Keratinocyte (primary cell): ENCODE measurements at regions not wholly inside any gene's neighbourhood (a gene's known extent, or its start where the extent isn't known, plus 50 kb on each side); places are given as distances from the start of the nearest gene placed in this dataset.

Experiments used
- DNase-seq: peaks from one replicate; pipeline ENCODE4 v3.0.0-alpha.2; 2011; ENCODE audit warnings: low read depth, missing footprints, low spot score
- FAIRE-seq: peaks from 2 replicates; lab custom pipeline; 2011; peaks lifted over from hg19 to GRCh38; lab: Jason Lieb, UNC
- H2AFZ ChIP-seq: 2 replicates; pipeline ENCODE4 v1.6.0; 2012; ENCODE audit warnings: low read length, control low read depth, inconsistent platforms; ENCODE audit not compliant: control insufficient read depth
- H3K27ac ChIP-seq: 2 replicates; pipeline ENCODE4 v1.5.1; 2011; ENCODE audit warnings: low read length; ENCODE audit not compliant: control insufficient read depth, insufficient read depth
- H3K27me3 ChIP-seq: 3 replicates; pipeline ENCODE4 v1.6.0; 2011; ENCODE audit warnings: low read length; ENCODE audit not compliant: control insufficient read depth, insufficient read depth; ENCODE audit errors: extremely low read depth
- H3K36me3 ChIP-seq, 2 experiments: 2 replicates in 1 of 2; 3 replicates in 1 of 2; pipeline ENCODE4 v1.5.1; 2011; ENCODE audit warnings: low read length in 2 of 2, mild to moderate bottlenecking in 1 of 2; ENCODE audit not compliant: control insufficient read depth in 2 of 2, insufficient read depth in 2 of 2; ENCODE audit errors: extremely low read depth in 1 of 2
- H3K4me1 ChIP-seq: 3 replicates; pipeline ENCODE4 v1.5.1; 2011; ENCODE audit warnings: low read length; ENCODE audit not compliant: control insufficient read depth, insufficient read depth; ENCODE audit errors: extremely low read depth
- H3K4me2 ChIP-seq: 3 replicates; pipeline ENCODE4 v1.6.0; 2011; ENCODE audit warnings: low read depth, low read length; ENCODE audit not compliant: control insufficient read depth, insufficient read depth; ENCODE audit errors: extremely low read depth
- H3K4me3 ChIP-seq, 3 experiments: fragments of 200-600 bp in 1 of 3; sonication (generic) in 1 of 3; 2 replicates in 2 of 3; 3 replicates in 1 of 3; pipeline ENCODE4 v1.5.1; 2011 to 2016; ENCODE audit warnings: low read length in 3 of 3, mild to moderate bottlenecking in 3 of 3, control low read depth in 2 of 3, inconsistent platforms in 1 of 3, low read depth in 1 of 3, mixed read lengths in 1 of 3, mixed run types in 1 of 3, moderate library complexity in 1 of 3; ENCODE audit not compliant: control insufficient read depth in 2 of 3, insufficient read depth in 2 of 3; ENCODE audit errors: extremely low read depth in 1 of 3
- H3K79me2 ChIP-seq: 2 replicates; pipeline ENCODE4 v1.6.0; 2012; ENCODE audit warnings: low read length; ENCODE audit not compliant: control insufficient read depth, insufficient read depth
- H3K9ac ChIP-seq: 3 replicates; pipeline ENCODE4 v1.6.0; 2011; ENCODE audit warnings: low read length; ENCODE audit not compliant: control insufficient read depth, insufficient read depth; ENCODE audit errors: extremely low read depth
- H3K9me1 ChIP-seq: 3 replicates; pipeline ENCODE4 v1.6.0; 2011; ENCODE audit warnings: low read length; ENCODE audit not compliant: control insufficient read depth, insufficient read depth; ENCODE audit errors: extremely low read depth
- H3K9me3 ChIP-seq: 2 replicates; pipeline ENCODE4 v1.5.1; 2012; ENCODE audit warnings: low read depth, low read length; ENCODE audit not compliant: control insufficient read depth
- H4K20me1 ChIP-seq: 3 replicates; pipeline ENCODE4 v1.6.0; 2011; ENCODE audit warnings: low read length; ENCODE audit not compliant: control insufficient read depth, insufficient read depth; ENCODE audit errors: extremely low read depth
- EZH2 ChIP-seq: IDR thresholded peaks from one replicate; pipeline ENCODE4 v1.6.1; 2012; ENCODE audit warnings: inconsistent platforms, mild to moderate bottlenecking, low read length, moderate library complexity
- dilution Hi-C: fragments of 300-500 bp; cut with MboI; formaldehyde crosslinking; loops from one replicate; pipeline ENCODE4 v1.7.0; 2020; ENCODE audit warnings: low sequenced_read_pairs; ENCODE audit not compliant: extremely low pct_ligation_motif_present
- TF ChIP-seq, protein P1 (sequence below), 3 experiments: IDR thresholded peaks in 1 of 3; conservative IDR thresholded peaks in 1 of 3; optimal IDR thresholded peaks in 1 of 3; 2 replicates in 2 of 3; 3 replicates in 1 of 3; pipeline versions ENCODE3 to v1.5.1; 2011; ENCODE audit warnings: low read length in 3 of 3, mild to moderate bottlenecking in 3 of 3, moderate library complexity in 2 of 3, control low read depth in 1 of 3, inconsistent platforms in 1 of 3; ENCODE audit not compliant: insufficient read depth in 2 of 3; ENCODE audit errors: extremely low read depth in 1 of 3

DNA sequence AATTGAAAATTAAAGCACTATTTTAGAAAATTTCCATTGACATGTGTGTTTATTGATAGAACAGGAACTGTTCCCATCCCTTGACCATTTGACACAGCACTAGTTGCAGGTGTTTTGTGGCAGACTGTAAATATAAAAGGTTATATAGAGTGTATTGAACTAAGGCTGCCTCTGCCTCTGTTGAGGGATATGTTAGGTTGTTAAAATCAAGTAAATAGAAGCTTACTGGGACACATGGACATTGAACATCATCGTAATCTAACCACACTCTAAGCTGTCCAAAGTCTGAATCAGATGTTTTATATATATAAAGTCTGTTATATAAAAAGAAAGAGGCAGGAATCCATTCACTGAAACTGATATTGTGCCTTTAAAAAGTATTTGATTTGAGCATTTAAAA lies 308.1 kb upstream of the PKN2 start:
- no peak overlapping the region for H3K4me3 ChIP-seq
- no peaks in the 10 kb centered on the region for H3K36me3 ChIP-seq
- H3K27ac ChIP-seq, result no peak overlapping the region
- no peak overlapping the region for H3K4me2 ChIP-seq
- dilution Hi-C loops, result no loop called here
- H3K9ac ChIP-seq, result no peak overlapping the region
- no peak for TF ChIP-seq EZH2
- TF ChIP-seq, protein P1, sequence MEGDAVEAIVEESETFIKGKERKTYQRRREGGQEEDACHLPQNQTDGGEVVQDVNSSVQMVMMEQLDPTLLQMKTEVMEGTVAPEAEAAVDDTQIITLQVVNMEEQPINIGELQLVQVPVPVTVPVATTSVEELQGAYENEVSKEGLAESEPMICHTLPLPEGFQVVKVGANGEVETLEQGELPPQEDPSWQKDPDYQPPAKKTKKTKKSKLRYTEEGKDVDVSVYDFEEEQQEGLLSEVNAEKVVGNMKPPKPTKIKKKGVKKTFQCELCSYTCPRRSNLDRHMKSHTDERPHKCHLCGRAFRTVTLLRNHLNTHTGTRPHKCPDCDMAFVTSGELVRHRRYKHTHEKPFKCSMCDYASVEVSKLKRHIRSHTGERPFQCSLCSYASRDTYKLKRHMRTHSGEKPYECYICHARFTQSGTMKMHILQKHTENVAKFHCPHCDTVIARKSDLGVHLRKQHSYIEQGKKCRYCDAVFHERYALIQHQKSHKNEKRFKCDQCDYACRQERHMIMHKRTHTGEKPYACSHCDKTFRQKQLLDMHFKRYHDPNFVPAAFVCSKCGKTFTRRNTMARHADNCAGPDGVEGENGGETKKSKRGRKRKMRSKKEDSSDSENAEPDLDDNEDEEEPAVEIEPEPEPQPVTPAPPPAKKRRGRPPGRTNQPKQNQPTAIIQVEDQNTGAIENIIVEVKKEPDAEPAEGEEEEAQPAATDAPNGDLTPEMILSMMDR (optimal IDR thresholded peaks at IDR 0.05 in 1 of 3, IDR thresholded peaks at IDR 0.05 in 1 of 3, conservative IDR thresholded peaks at IDR 0.05 in 1 of 3; ENCODE audit: extremely low read depth in 1 of 3, insufficient read depth in 2 of 3, low read length in 3 of 3), result no peak
- H3K27me3 ChIP-seq, result no peaks in the 10 kb centered on the region
- no peaks in the 10 kb centered on the region for H3K9me3 ChIP-seq
- no peaks in the 10 kb centered on the region for H3K9me1 ChIP-seq
- H3K4me1 ChIP-seq, result no peaks in the 10 kb centered on the region
- H2AFZ ChIP-seq, result no peak overlapping the region
- no peak for FAIRE-seq
- no peaks in the 10 kb centered on the region for H4K20me1 ChIP-seq
- DNase-seq, result no peak
- no peaks in the 10 kb centered on the region for H3K79me2 ChIP-seq

DNA sequence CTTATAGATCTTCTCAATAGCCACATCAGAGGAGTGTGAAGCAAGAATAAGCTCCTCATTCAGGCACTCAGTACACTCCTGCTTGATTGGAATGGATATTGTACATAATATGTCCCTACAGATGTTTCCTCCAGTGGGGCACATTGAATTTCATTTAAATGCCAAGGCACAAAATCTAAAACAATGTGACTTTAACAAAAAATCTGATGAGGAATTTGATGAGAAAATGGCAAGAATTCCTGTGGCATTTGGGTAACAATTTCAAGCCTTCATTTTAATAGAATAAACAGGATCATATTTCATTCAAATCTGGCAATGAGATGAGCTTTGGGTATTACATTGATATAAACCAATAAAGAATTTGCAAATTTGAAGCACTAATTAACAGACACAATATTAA lies 307.7 kb upstream of the PKN2 start:
- FAIRE-seq, result no peak
- Histone ChIP-seq H3K27ac (no peak overlapping the region), H2AFZ (no peak overlapping the region), H3K79me2 (no peaks in the 10 kb centered on the region), H3K9me1 (no peaks in the 10 kb centered on the region), H3K36me3 (no peaks in the 10 kb centered on the region), H3K4me3 (no peak overlapping the region), H4K20me1 (no peaks in the 10 kb centered on the region), H3K9ac (no peak overlapping the region), H3K27me3 (no peaks in the 10 kb centered on the region), H3K9me3 (no peaks in the 10 kb centered on the region), H3K4me2 (no peak overlapping the region), H3K4me1 (no peaks in the 10 kb centered on the region)
- no peak for DNase-seq
- TF ChIP-seq, protein P1 (optimal IDR thresholded peaks at IDR 0.05 in 1 of 3, IDR thresholded peaks at IDR 0.05 in 1 of 3, conservative IDR thresholded peaks at IDR 0.05 in 1 of 3; ENCODE audit: extremely low read depth in 1 of 3, insufficient read depth in 2 of 3, low read length in 3 of 3), result no peak
- TF ChIP-seq EZH2, result no peak
- dilution Hi-C loops, result no loop called here
